Smooth muscle cell (in vitro differentiated cells): ENCODE measurements at regions not wholly inside any gene's neighbourhood (a gene's known extent, or its start where the extent isn't known, plus 50 kb on each side); places are given as distances from the start of the nearest gene placed in this dataset.

Source experiments
- DNase-seq: peaks from one replicate; lab custom pipeline; 2025; ENCODE audit not compliant: unreplicated experiment; lab: John Stamatoyannopoulos, UW
- H2AFZ ChIP-seq: fragments of 200-600 bp; sonication (generic); 2 replicates; pipeline ENCODE4 v1.6.0; 2016; ENCODE audit warnings: antibody characterized with exemption, low read depth, mild to moderate bottlenecking
- H3F3A ChIP-seq: fragments of 200-600 bp; sonication (generic); 2 replicates; pipeline ENCODE4 v1.6.0; 2017; ENCODE audit warnings: antibody characterized with exemption, low read depth
- H3K27ac ChIP-seq: fragments of 200-600 bp; sonication (generic); 2 replicates; pipeline ENCODE4 v1.5.1; 2016; ENCODE audit warnings: low read depth, mild to moderate bottlenecking
- H3K27me3 ChIP-seq: fragments of 200-600 bp; sonication (generic); 2 replicates; pipeline ENCODE4 v1.6.1; 2016; ENCODE audit warnings: low read depth, mild to moderate bottlenecking
- H3K36me3 ChIP-seq: fragments of 200-600 bp; sonication (generic); 2 replicates; pipeline ENCODE4 v1.5.1; 2016; ENCODE audit warnings: low read depth
- H3K4me1 ChIP-seq: fragments of 200-600 bp; sonication (generic); 2 replicates; pipeline ENCODE4 v1.5.1; 2016; ENCODE audit warnings: low read depth
- H3K4me2 ChIP-seq: fragments of 200-600 bp; sonication (generic); 2 replicates; pipeline ENCODE4 v1.6.0; 2016; ENCODE audit warnings: mild to moderate bottlenecking
- H3K4me3 ChIP-seq: fragments of 200-600 bp; sonication (generic); 2 replicates; pipeline ENCODE4 v1.5.1; 2016; ENCODE audit warnings: mild to moderate bottlenecking
- H3K79me2 ChIP-seq: fragments of 200-600 bp; sonication (generic); 2 replicates; pipeline ENCODE4 v1.6.0; 2016; ENCODE audit warnings: low read depth, mild to moderate bottlenecking
- H3K9ac ChIP-seq: fragments of 200-600 bp; sonication (generic); 2 replicates; pipeline ENCODE4 v1.6.0; 2016; ENCODE audit warnings: low read depth
- H3K9me3 ChIP-seq: fragments of 200-600 bp; sonication (generic); replicated peaks from 2 replicates; pipeline ENCODE4 v1.5.1; 2016; ENCODE audit warnings: low read depth
- H4K20me1 ChIP-seq: fragments of 200-600 bp; sonication (generic); 2 replicates; pipeline ENCODE4 v1.6.0; 2016; ENCODE audit warnings: low read depth
- WGBS: methylation state at CpG from one replicate; pipeline ENCODE4 v1.1.7; 2016; ENCODE audit warnings: low lambda C conversion rate; 5-methylcytosine and 5-hydroxymethylcytosine counted together
- TF ChIP-seq, protein P1 (sequence below): fragments of 200-600 bp; sonication (generic); IDR thresholded peaks from 2 replicates; pipeline ENCODE4 v1.5.1; 2017; ENCODE audit warnings: borderline replicate concordance, mild to moderate bottlenecking, antibody characterized with exemption; ENCODE audit not compliant: insufficient read depth, poor library complexity, severe bottlenecking

DNA sequence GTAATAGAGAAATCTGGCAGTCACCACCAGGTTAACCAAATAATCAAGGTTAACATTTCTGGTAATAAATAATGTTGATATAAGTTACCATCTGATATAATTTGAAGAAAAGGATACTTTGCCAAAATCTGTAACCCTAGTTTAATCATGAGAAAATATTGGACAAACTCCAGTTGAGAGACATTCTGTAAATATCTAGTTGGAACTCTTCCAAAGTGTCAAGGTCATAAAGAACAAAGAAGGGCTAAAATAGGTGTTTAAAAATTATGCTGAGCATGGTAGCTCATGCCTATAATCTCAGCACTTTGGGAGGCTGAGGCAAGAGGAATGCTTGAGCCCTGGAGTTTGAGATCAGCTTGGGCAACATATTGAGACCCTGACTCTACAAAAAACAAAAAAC lies 253.3 kb downstream of the MRPS30 start:
- H3K36me3 ChIP-seq: no peaks in the 10 kb centered on the region
- H2AFZ ChIP-seq: no peak overlapping the region
- no peak for DNase-seq
- peaks cover 3% of the 10 kb centered on the region for H3K4me1 ChIP-seq
- no peak overlapping the region for H3K9ac ChIP-seq
- H3K9me3 ChIP-seq: no peaks in the 10 kb centered on the region
- TF ChIP-seq, protein P1, sequence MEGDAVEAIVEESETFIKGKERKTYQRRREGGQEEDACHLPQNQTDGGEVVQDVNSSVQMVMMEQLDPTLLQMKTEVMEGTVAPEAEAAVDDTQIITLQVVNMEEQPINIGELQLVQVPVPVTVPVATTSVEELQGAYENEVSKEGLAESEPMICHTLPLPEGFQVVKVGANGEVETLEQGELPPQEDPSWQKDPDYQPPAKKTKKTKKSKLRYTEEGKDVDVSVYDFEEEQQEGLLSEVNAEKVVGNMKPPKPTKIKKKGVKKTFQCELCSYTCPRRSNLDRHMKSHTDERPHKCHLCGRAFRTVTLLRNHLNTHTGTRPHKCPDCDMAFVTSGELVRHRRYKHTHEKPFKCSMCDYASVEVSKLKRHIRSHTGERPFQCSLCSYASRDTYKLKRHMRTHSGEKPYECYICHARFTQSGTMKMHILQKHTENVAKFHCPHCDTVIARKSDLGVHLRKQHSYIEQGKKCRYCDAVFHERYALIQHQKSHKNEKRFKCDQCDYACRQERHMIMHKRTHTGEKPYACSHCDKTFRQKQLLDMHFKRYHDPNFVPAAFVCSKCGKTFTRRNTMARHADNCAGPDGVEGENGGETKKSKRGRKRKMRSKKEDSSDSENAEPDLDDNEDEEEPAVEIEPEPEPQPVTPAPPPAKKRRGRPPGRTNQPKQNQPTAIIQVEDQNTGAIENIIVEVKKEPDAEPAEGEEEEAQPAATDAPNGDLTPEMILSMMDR: no peak
- no peak overlapping the region for H3K27ac ChIP-seq
- no peak overlapping the region for H3K4me3 ChIP-seq
- H3K4me2 ChIP-seq: no peak overlapping the region
- H3K27me3 ChIP-seq: no peaks in the 10 kb centered on the region
- H4K20me1 ChIP-seq: no peaks in the 10 kb centered on the region
- no peaks in the 10 kb centered on the region for H3K79me2 ChIP-seq
- no peaks in the 10 kb centered on the region for H3F3A ChIP-seq

DNA sequence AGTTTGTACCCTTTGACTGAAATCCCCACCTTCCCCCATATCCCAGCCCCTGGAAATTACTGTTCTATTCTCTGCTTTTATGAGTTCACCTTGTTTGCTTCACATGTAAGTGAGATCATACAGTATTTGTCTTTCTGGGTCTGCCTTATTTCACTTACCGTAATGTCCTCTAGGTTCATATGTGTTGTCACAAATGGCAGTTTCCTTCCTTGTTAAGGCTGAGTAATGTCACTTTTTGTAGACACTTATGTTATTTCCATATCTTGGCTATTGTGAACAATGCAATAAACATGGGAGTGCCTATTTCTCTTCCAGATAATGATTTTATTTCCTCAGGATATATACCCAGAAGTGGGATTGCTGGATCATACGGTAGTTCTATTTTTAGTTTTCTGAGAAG lies 272.3 kb downstream of the MRPS30 start:
- Histone ChIP-seq H3K36me3 (no peaks in the 10 kb centered on the region), H2AFZ (no peak overlapping the region), H3K27ac (no peak overlapping the region), H3K27me3 (no peaks in the 10 kb centered on the region), H3K4me2 (no peak overlapping the region), H3K79me2 (no peaks in the 10 kb centered on the region), H3F3A (no peaks in the 10 kb centered on the region), H3K4me1 (no peaks in the 10 kb centered on the region), H3K9ac (no peak overlapping the region), H3K9me3 (no peaks in the 10 kb centered on the region), H4K20me1 (no peaks in the 10 kb centered on the region), H3K4me3 (no peak overlapping the region)
- 89% methylated on average over 2 of the region's 2 CpGs for WGBS
- TF ChIP-seq, protein P1: no peak
- no peak for DNase-seq

DNA sequence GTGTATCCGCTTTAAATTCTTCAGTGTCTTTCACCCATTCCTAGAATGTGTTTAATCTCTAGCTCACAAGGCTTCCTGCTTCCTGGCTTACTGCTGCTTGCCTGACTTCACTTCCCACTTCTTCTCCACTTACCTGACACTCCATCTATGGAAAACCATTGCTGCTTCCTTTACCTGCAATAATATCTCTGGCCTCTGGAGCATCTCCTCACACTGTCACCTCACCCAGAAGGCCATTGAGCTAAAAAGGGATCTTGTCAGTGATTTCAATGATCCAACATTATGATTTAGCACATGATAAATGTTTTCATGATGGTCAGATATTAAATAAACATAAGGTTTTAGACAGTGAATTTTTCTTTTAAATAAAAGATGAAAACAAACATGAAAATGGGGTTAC lies 281.1 kb downstream of the MRPS30 start:
- TF ChIP-seq, protein P1: no peak
- H3K9me3 ChIP-seq: no peaks in the 10 kb centered on the region
- DNase-seq: no peak

DNA sequence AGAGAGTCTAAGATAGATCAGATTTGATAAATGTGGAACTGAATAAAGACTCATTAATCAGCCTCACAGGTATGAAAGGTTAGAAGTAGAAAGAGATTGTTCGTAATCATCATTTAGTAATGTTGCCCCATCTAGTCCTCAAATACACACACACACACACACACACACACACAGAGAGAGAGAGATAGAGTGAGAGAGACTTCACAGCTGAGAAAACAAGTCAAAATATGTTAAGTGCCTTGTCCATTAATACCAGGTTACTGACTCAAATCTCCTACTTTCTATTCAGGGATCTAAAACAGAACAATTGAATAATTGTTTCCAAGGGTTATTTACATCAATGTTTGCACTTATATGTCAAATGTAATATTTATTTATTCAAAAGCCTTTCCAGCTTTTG lies 284.6 kb downstream of the MRPS30 start:
- Histone ChIP-seq H4K20me1 (no peaks in the 10 kb centered on the region), H3K9me3 (no peaks in the 10 kb centered on the region), H3K27me3 (no peaks in the 10 kb centered on the region), H3K4me2 (no peak overlapping the region), H3F3A (no peaks in the 10 kb centered on the region), H2AFZ (no peak overlapping the region), H3K4me3 (no peak overlapping the region), H3K27ac (no peak overlapping the region), H3K9ac (no peak overlapping the region), H3K79me2 (no peaks in the 10 kb centered on the region), H3K36me3 (no peaks in the 10 kb centered on the region), H3K4me1 (no peaks in the 10 kb centered on the region)
- TF ChIP-seq, protein P1: no peak
- DNase-seq: no peak
- WGBS: 78% methylated on average over 1 of the region's 1 CpG

More for the DNA sequence above, 281.1 kb downstream of the MRPS30 start:
- Histone ChIP-seq H3K36me3 (no peaks in the 10 kb centered on the region), H3K4me3 (no peak overlapping the region), H3K4me1 (no peaks in the 10 kb centered on the region), H3F3A (no peaks in the 10 kb centered on the region), H4K20me1 (no peaks in the 10 kb centered on the region), H3K4me2 (no peak overlapping the region), H3K9ac (no peak overlapping the region), H3K79me2 (no peaks in the 10 kb centered on the region), H3K27ac (no peak overlapping the region), H2AFZ (no peak overlapping the region), H3K27me3 (no peaks in the 10 kb centered on the region)
- WGBS: 100% methylated on average over 1 of the region's 1 CpG
